Panc1 (cell line): ENCODE measurements at regions not wholly inside any gene's neighbourhood (a gene's known extent, or its start where the extent isn't known, plus 50 kb on each side); places are given as distances from the start of the nearest gene placed in this dataset.

Experiments
- ATAC-seq: fragments of 200-7000 bp; cut with Tn5 transposase; 2 replicates; pipeline ENCODE4 v1.9.1; 2020; ENCODE audit warnings: mild to moderate bottlenecking, moderate library complexity
- BruUV-seq: library from RNA; stranded (reverse); fragments of 400-500 nt; replicated peaks from 2 replicates; lab custom pipeline; 2021; lab: Mats Ljungman, UMichigan
- CTCF ChIA-PET: fragments of 300-600 bp; sonication (Branson Sonifier 250); formaldehyde crosslinking; loops from one replicate; lab custom pipeline; 2022; ENCODE audit warnings: antibody characterized with exemption; lab: Charles Lee
- POLR2A ChIA-PET: fragments of 300-600 bp; sonication (Branson Sonifier 250); formaldehyde crosslinking; loops from one replicate; lab custom pipeline; 2022; ENCODE audit warnings: antibody characterized with exemption; lab: Charles Lee
- DNase-seq: peaks from one replicate; pipeline ENCODE4 v3.0.0-alpha.2; 2010; ENCODE audit warnings: low read depth, low spot score
- H3K27ac ChIP-seq: 2 replicates; pipeline ENCODE4 v1.5.1; 2011; ENCODE audit warnings: mild to moderate bottlenecking, low read length, inconsistent platforms
- H3K27me3 ChIP-seq: fragments of 200-500 bp; sonication (Bioruptor generic); 2 replicates; pipeline ENCODE4 v1.6.0; 2014; ENCODE audit warnings: low read length, inconsistent platforms; ENCODE audit not compliant: control insufficient read depth, insufficient read depth
- H3K36me3 ChIP-seq: fragments of 200-500 bp; sonication (Bioruptor generic); 2 replicates; pipeline ENCODE4 v1.5.1; 2014; ENCODE audit warnings: inconsistent platforms, mild to moderate bottlenecking, low read length, moderate library complexity; ENCODE audit not compliant: control insufficient read depth, insufficient read depth
- H3K4me1 ChIP-seq: 2 replicates; pipeline ENCODE4 v1.5.1; 2011; ENCODE audit warnings: inconsistent platforms, mild to moderate bottlenecking, low read length, moderate library complexity; ENCODE audit not compliant: control insufficient read depth, insufficient read depth
- H3K4me3 ChIP-seq, 2 experiments: 2 replicates each; pipeline ENCODE4 v1.5.1; 2011 to 2012; ENCODE audit warnings: low read depth in 2 of 2, low read length in 2 of 2, mild to moderate bottlenecking in 2 of 2, inconsistent platforms in 1 of 2, moderate library complexity in 1 of 2
- H3K9me3 ChIP-seq: fragments of 200-500 bp; sonication (Bioruptor generic); 2 replicates; pipeline ENCODE4 v1.5.1; 2014; ENCODE audit warnings: low read depth, mild to moderate bottlenecking, inconsistent platforms, low read length, moderate library complexity; ENCODE audit not compliant: control insufficient read depth, insufficient read depth
- REST ChIP-seq, 2 experiments: IDR thresholded peaks; 2 replicates each; pipeline ENCODE4 v1.6.1; 2011 to 2012; ENCODE audit warnings: low read depth in 2 of 2, control low read depth in 1 of 2, low read length in 1 of 2, mild to moderate bottlenecking in 1 of 2, moderate library complexity in 1 of 2; ENCODE audit not compliant: insufficient read depth in 1 of 2
- SIN3A ChIP-seq: IDR thresholded peaks from 2 replicates; pipeline ENCODE4 v1.6.1; 2012; ENCODE audit warnings: low read depth, mild to moderate bottlenecking, low read length, moderate library complexity, borderline replicate concordance; ENCODE audit not compliant: insufficient read depth
- in situ Hi-C: cut with HindIII; loops from 2 replicates; pipeline ENCODE4 v1.10.0; 2016; ENCODE audit warnings: low sequenced_read_pairs, low pct_unique_long_range_greater_than_20kb
- intact Hi-C: fragments of 100-400 bp; cut with micrococcal nuclease; formaldehyde crosslinking; loops from one replicate; pipeline ENCODE4 v1.10.0; 2022; ENCODE audit not compliant: unreplicated experiment
- TF ChIP-seq, protein P1 (sequence below): fragments of 450-650 bp; IDR thresholded peaks from 2 replicates; pipeline ENCODE4 v1.5.1; 2017; ENCODE audit warnings: mild to moderate bottlenecking

DNA sequence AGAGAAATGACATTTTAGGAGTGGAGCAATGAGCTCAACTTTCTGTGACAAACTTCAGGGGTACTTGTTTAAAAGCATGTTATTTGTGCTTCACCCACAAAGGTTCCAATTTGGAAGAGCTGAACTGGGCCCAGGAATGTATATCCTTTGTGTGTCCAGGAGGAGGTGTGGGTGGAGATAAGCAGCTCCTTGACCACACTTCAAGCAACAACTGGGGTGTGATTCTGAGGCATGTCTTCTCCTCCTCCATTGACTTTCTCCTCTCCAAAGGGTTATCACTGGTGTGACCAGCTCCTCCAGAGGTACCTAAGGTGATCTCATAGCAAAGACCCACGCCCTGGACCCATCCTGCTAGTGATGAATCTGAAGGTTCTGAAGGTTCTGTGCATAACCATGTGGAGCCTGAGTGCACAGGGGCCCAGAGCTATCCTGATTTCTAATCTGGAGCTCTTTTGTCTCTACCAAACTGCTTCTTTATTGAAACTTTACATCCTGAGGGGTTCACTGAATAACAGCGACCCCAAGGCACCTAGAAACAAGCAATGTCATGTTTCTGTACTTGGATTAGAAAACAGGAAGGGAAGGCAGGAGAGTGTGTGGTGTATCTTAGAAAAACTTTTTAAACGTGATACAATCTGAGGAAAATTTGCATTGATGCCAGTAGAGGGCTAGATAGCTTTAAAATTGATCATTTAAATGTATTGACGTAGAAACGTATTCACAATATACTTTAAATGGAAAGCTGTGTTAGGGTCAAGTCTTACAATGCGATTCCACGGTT lies 60.9 kb upstream of the CD93 start:
- Histone ChIP-seq H3K36me3 (no peaks in the 10 kb centered on the region), H3K4me3 (no peak overlapping the region), H3K4me1 (peaks cover 3% of the 10 kb centered on the region; the same call in 1 of the 2 replicates), H3K9me3 (no peaks in the 10 kb centered on the region), H3K27ac (no peak overlapping the region), H3K27me3 (no peaks in the 10 kb centered on the region)
- DNase-seq: no peak
- ChIA-PET POLR2A (no interaction called here), CTCF (no interaction called here)
- in situ Hi-C loops (no loop called here), intact Hi-C loops (no loop called here)
- BruUV-seq: no TSS peak
- TF ChIP-seq REST (IDR thresholded peaks at IDR 0.05; ENCODE audit: insufficient read depth in 1 of 2, low read depth in 2 of 2, low read length in 1 of 2): no peak
- ATAC-seq: no peak

GRCh38 chr20:23146181-23146580 lies 60.1 kb upstream of the CD93 start:
- ChIA-PET POLR2A (no interaction called here), CTCF (no interaction called here)
- Histone ChIP-seq H3K27ac (no peak overlapping the region), H3K36me3 (no peaks in the 10 kb centered on the region), H3K9me3 (no peaks in the 10 kb centered on the region), H3K27me3 (no peaks in the 10 kb centered on the region), H3K4me1 (peaks cover 3% of the 10 kb centered on the region; the same call in 1 of the 2 replicates), H3K4me3 (no peak overlapping the region)
- DNase-seq (no peak), ATAC-seq (no peak)
- in situ Hi-C loops: no loop called here
- no TSS peak for BruUV-seq
- intact Hi-C loops: no loop called here
- TF ChIP-seq REST (IDR thresholded peaks at IDR 0.05; ENCODE audit: insufficient read depth in 1 of 2, low read depth in 2 of 2, low read length in 1 of 2) (no peak), SIN3A (no peak)
- TF ChIP-seq, protein P1, sequence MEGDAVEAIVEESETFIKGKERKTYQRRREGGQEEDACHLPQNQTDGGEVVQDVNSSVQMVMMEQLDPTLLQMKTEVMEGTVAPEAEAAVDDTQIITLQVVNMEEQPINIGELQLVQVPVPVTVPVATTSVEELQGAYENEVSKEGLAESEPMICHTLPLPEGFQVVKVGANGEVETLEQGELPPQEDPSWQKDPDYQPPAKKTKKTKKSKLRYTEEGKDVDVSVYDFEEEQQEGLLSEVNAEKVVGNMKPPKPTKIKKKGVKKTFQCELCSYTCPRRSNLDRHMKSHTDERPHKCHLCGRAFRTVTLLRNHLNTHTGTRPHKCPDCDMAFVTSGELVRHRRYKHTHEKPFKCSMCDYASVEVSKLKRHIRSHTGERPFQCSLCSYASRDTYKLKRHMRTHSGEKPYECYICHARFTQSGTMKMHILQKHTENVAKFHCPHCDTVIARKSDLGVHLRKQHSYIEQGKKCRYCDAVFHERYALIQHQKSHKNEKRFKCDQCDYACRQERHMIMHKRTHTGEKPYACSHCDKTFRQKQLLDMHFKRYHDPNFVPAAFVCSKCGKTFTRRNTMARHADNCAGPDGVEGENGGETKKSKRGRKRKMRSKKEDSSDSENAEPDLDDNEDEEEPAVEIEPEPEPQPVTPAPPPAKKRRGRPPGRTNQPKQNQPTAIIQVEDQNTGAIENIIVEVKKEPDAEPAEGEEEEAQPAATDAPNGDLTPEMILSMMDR: no peak
